GM12892 (cell line): ENCODE measurements at regions not wholly inside any gene's neighbourhood (a gene's known extent, or its start where the extent isn't known, plus 50 kb on each side); places are given as distances from the start of the nearest gene placed in this dataset.
"Not testable (repeated sequence)": the region's sequence is repeated elsewhere in the genome, so short reads cannot be mapped to it uniquely, and the experiment has no call there.

ENCODE experiments used
- POLR2A ChIP-seq: IDR thresholded peaks from 2 replicates; pipeline ENCODE4 v1.6.1; 2011; ENCODE audit warnings: low read depth, low read length, control low read depth
- POLR2AphosphoS5 ChIP-seq: IDR thresholded peaks from 2 replicates; pipeline ENCODE4 v1.6.1; 2011; ENCODE audit warnings: low read depth, low read length, control low read depth
- TAF1 ChIP-seq: IDR thresholded peaks from 2 replicates; pipeline ENCODE4 v1.6.1; 2011; ENCODE audit warnings: low read depth, mild to moderate bottlenecking, control low read depth, low read length, borderline replicate concordance

GRCh38 chr2:94586032-94586982, 284.9 kb upstream of the TEKT4 start:
- TF ChIP-seq POLR2AphosphoS5, POLR2A, TAF1: not testable (repeated sequence)
